ENCODE measurements at regions not wholly inside any gene's neighbourhood (a gene's known extent, or its start where the extent isn't known, plus 50 kb on each side); places are given as distances from the start of the nearest gene placed in this dataset.

DNA sequence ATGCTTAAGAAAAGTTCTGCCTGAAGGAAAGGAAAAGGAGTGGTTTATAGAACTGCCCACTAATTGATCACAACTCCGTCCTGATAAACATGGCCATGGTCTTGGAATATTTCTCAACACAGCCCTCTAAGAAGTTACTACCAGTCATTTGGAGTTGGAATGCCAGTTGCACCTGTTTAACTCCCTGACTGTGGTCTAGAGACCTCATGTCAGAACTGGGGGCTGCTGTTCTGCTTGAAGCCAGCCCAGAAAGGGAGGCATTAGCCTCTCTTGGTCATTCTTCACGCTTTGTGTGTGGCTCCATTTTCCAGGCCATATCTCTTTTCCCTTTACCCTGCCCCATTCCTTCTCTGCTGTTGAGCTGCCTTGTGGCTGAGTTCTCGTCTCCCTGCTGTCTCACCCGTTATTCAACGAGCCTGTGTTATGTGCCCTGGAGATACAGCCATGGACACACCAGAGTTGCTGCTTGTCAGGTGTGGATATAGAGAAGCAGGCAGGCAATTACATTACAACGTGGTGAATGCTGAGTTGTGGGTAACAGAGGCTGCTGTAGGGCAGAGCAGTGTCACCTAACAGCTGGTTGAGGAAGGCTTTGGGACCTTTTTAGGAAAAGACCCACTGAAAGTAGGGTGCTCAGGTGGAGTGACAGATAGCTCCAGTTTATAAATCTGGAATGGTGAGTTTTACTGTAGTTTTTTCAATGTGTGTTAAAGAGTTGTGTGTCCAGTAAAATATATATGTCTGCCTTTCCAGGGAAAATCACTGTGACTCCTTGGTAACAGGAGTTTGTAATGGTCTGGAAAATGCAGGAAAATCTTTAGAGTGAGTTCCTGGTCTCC, 137.0 kb upstream of the IPO9 start:
- Mint-ChIP-seq H3K9me3 (peaks cover 2% of the 10 kb centered on the region), H3K27ac (no peak overlapping the region), H3K27me3 (ENCODE audit: insufficient read depth) (no peaks in the 10 kb centered on the region), H3K36me3 (ENCODE audit: low read depth) (no peaks in the 10 kb centered on the region), H3K4me1 (peaks cover 33% of the 10 kb centered on the region), H3K4me3 (no peak overlapping the region)
- peak overlapping the region; percentile 58 for H3K27ac ChIP-seq (ENCODE audit: low read depth, low read length)
- H3K9ac ChIP-seq (ENCODE audit: extremely low read depth, low read length, poor library complexity, severe bottlenecking) = no peak overlapping the region
- H3K4me3 ChIP-seq (ENCODE audit: low read length) = no peak overlapping the region
- 89 to 96% methylated on average over 4 to 6 of the region's 6 CpGs for WGBS, 2 experiments (ENCODE audit: insufficient coverage in 1 of 2, insufficient read length in 1 of 2)
- no peaks in the 10 kb centered on the region for H3K27me3 ChIP-seq (ENCODE audit: control insufficient read depth, insufficient read depth, low read length, poor library complexity, severe bottlenecking)
- TF ChIP-seq, protein P1, sequence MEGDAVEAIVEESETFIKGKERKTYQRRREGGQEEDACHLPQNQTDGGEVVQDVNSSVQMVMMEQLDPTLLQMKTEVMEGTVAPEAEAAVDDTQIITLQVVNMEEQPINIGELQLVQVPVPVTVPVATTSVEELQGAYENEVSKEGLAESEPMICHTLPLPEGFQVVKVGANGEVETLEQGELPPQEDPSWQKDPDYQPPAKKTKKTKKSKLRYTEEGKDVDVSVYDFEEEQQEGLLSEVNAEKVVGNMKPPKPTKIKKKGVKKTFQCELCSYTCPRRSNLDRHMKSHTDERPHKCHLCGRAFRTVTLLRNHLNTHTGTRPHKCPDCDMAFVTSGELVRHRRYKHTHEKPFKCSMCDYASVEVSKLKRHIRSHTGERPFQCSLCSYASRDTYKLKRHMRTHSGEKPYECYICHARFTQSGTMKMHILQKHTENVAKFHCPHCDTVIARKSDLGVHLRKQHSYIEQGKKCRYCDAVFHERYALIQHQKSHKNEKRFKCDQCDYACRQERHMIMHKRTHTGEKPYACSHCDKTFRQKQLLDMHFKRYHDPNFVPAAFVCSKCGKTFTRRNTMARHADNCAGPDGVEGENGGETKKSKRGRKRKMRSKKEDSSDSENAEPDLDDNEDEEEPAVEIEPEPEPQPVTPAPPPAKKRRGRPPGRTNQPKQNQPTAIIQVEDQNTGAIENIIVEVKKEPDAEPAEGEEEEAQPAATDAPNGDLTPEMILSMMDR (conservative IDR thresholded peaks at IDR 0.05) = no peak
- peaks cover 11% of the 10 kb centered on the region for H3K4me1 ChIP-seq (ENCODE audit: control insufficient read depth, insufficient read depth, low read length)
- H3K9me3 ChIP-seq (ENCODE audit: control insufficient read depth, low read length) = no peaks in the 10 kb centered on the region
- DNase-seq = no peak
- H3K36me3 ChIP-seq (ENCODE audit: control insufficient read depth, insufficient read depth, low read length) = no peaks in the 10 kb centered on the region

DNA sequence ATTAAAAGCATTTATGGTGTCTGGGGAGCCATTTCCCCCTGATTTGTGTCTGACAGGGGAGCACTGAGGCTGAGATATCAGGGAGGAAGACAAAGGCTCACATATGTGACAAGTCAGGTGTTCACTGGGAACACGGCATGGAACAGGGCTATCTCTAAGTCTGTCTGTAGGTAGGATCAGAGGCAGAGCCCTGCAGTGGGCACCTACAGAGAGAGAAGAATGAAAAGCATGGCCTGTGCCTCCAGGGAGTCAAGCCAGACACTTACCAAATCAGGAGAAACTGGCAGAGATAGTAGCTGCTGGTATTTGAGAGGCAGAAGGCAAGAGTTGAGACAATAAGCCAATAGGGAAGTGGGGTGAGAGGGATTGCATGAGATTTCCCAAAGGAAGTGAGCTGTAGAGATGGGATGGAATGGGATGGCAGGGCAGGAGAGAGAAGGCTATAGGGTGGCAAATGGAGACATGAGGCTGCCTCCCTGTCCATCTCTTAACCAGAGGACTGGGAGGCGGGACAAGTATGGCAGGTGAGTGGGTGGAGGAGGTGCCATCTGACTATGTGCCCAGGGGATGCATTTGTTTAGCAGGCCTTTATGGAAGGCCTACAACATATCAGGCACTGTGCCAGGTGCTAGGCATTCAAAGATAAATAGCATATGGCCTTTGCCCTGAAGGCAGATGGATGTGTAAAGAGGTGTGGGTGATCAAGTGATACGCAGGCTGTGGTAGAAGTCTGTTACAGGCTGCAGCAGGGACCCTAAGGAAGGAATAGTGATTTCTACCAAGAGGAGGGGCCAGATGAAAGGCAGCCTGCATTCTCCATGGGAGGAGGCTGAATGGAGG, 136.2 kb upstream of the IPO9 start:
- Histone ChIP-seq H3K9ac (ENCODE audit: extremely low read depth, low read length, poor library complexity, severe bottlenecking) (no peak overlapping the region), H3K4me3 (ENCODE audit: low read length) (no peak overlapping the region), H3K36me3 (ENCODE audit: control insufficient read depth, insufficient read depth, low read length) (no peaks in the 10 kb centered on the region), H3K27me3 (ENCODE audit: control insufficient read depth, insufficient read depth, low read length, poor library complexity, severe bottlenecking) (no peaks in the 10 kb centered on the region), H3K4me1 (ENCODE audit: control insufficient read depth, insufficient read depth, low read length) (peaks cover 11% of the 10 kb centered on the region), H3K9me3 (ENCODE audit: control insufficient read depth, low read length) (no peaks in the 10 kb centered on the region), H3K27ac (ENCODE audit: low read depth, low read length) (peak overlapping the region; percentile 85)
- peaks cover 26% of the 10 kb centered on the region for H3K4me1 Mint-ChIP-seq
- 86 to 87% methylated on average over 2 to 3 of the region's 3 CpGs for WGBS, 2 experiments (ENCODE audit: insufficient coverage in 1 of 2, insufficient read length in 1 of 2)
- no peaks in the 10 kb centered on the region for H3K27me3 Mint-ChIP-seq (ENCODE audit: insufficient read depth)
- TF ChIP-seq, protein P1 (conservative IDR thresholded peaks at IDR 0.05) = no peak
- no peak overlapping the region for H3K4me3 Mint-ChIP-seq
- H3K36me3 Mint-ChIP-seq (ENCODE audit: low read depth) = no peaks in the 10 kb centered on the region
- no peak overlapping the region for H3K27ac Mint-ChIP-seq
- DNase-seq = no peak
- peaks cover 2% of the 10 kb centered on the region for H3K9me3 Mint-ChIP-seq

DNA sequence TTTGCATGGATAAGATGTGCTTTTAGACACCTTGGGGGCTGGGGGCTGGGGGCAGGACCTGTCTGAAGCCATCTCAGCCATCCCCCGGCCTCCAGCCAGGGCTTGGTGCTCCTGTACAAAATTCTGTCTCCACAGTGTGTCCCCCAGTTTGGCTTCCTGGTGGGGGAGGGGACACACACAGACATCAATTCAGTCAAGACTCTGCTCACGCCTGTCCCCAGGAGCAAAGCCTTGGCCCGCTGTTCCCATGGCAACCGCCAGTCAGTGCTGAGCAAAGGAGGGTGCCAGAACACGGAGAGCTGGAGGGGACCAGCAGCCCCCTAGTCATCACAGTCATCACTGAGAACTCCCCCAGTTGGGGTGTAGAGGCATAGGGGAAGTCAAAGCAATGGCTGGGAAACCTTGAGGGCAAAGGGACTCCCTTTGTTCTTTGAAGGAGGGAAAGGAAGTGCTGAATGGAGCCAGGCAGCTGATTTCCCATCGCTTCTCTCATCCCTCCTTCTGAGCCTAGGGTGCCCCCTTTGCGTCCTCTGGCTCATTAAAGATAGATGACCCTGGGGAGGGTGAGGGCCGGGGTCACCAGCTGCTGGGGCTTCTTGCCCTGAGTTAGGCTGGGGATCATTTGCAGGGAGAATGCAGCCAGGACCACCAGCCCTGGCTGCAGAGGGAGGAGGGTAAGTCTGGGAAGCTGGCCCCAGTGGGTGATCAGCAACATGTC, 134.9 kb upstream of the IPO9 start:
- Histone ChIP-seq H3K27me3 (ENCODE audit: control insufficient read depth, insufficient read depth, low read length, poor library complexity, severe bottlenecking) (no peaks in the 10 kb centered on the region), H3K4me1 (ENCODE audit: control insufficient read depth, insufficient read depth, low read length) (peaks cover 11% of the 10 kb centered on the region), H3K4me3 (ENCODE audit: low read length) (no peak overlapping the region), H3K36me3 (ENCODE audit: control insufficient read depth, insufficient read depth, low read length) (no peaks in the 10 kb centered on the region), H3K9ac (ENCODE audit: extremely low read depth, low read length, poor library complexity, severe bottlenecking) (no peak overlapping the region), H3K9me3 (ENCODE audit: control insufficient read depth, low read length) (no peaks in the 10 kb centered on the region), H3K27ac (ENCODE audit: low read depth, low read length) (peak overlapping the region; percentile 85)
- Mint-ChIP-seq H3K4me1 (peaks cover 15% of the 10 kb centered on the region), H3K27ac (no peak overlapping the region), H3K9me3 (peaks cover 2% of the 10 kb centered on the region), H3K36me3 (ENCODE audit: low read depth) (no peaks in the 10 kb centered on the region), H3K4me3 (no peak overlapping the region), H3K27me3 (ENCODE audit: insufficient read depth) (no peaks in the 10 kb centered on the region)
- WGBS, 2 experiments (ENCODE audit: insufficient coverage in 1 of 2, insufficient read length in 1 of 2) = 62 to 81% methylated on average over 4 to 8 of the region's 8 CpGs
- TF ChIP-seq, protein P1 (conservative IDR thresholded peaks at IDR 0.05) = no peak
- DNase-seq = peak; percentile 77
